CD4-positive, alpha-beta T cell treated with Interleukin-4 for 1 hour (primary cell): ENCODE measurements at regions not wholly inside any gene's neighbourhood (a gene's known extent, or its start where the extent isn't known, plus 50 kb on each side); places are given as distances from the start of the nearest gene placed in this dataset.
"Not testable (repeated sequence)": the region's sequence is repeated elsewhere in the genome, so short reads cannot be mapped to it uniquely, and the experiment has no call there.

Source experiments
- DNase-seq, 2 donors: peaks; one replicate each; pipeline ENCODE4 v3.0.0-alpha.2; 2020 to 2022

DNA sequence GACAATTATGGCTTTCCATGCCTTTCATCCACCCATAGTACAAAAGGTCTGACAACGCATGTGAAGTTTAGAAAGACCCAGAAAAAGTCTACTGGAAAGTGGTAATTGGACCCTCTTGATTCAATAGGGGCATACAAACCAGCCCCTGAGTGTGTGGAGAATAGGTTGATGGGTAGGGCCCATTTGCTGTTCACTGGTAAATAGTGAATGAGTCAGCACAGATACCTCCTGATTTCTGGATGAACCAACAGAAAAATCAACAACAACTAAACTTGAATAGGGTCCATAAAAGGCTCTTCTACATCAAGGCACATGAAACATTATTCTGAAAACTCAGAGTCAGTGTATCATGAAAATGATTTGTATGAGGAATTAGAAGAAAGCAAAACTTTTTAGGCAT lies 235.4 kb upstream of the SLC35B3 start:
- no peak for DNase-seq

DNA sequence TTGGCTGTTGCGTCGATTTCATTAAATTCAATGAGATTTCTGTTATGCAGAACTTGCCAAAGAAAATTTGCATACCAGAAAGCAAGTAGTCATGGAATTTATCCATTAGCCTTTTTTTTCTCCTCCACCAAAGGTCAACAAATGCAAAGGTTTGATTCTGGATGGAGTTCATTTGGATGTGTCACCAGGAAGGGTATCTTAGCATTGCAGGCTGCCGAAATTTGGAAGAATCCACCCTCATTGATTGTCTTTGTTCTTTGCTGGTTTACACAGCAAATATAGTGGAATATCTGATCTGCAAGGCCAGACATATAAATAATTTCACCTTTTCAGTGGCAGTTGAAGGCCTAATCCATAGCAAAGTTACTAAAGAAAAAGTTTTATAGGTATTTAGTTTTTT lies 229.4 kb upstream of the SLC35B3 start:
- no peak for DNase-seq

DNA sequence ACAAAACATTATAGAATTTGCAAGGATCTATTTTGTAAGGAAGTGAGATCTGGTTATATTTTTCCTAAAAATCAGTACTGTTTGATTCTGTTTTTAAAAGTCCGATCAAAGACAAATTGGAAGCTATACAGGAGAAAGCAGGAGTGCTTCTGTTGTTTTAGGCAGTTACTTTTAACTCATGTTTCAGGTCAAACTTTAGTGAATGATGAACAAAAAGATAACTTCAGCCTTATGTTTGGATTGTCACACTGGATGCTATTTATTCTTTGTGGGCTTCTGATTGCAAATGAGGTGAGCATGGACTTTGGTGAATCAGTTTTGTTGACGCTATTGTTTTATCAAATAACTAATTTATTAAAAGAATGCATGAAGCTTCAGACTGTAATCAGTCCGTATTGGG lies 228.7 kb upstream of the SLC35B3 start:
- DNase-seq, result no peak

DNA sequence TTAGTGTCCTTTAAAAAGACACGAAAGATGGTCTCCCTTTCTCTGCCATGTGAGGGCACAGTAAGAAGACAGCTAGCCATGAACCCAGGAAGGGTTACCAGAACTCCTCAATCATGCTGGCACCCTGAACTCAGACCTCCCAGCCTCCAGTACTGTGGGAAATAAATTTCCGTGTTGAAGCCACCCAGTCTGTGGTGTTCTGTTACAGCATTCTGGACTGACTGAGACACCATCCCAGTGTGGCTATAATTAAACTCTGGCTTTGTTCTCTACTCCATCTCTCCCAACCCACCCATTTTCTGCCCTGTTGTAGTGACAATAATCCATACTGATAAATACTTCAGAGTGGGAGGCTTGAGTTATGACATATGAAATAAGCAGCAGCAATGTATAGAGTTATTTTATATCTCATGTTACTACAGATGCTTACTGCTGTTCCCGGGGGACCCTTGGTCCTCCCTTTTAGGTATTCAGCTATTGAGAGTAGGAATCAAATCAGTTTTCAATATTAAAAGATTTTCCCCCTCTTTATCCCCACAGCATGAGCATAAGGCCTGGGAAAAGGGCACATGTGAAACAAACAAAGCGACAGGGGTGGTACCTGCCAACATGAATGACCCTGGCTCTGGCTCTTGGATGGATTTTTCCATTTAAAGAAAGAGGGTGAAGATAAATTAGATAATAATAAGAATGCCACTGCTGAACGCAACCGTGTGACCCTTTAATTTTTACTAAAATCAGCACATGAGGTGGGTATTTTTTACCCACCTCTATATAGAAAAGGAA lies 224.3 kb upstream of the SLC35B3 start:
- no peak for DNase-seq

DNA sequence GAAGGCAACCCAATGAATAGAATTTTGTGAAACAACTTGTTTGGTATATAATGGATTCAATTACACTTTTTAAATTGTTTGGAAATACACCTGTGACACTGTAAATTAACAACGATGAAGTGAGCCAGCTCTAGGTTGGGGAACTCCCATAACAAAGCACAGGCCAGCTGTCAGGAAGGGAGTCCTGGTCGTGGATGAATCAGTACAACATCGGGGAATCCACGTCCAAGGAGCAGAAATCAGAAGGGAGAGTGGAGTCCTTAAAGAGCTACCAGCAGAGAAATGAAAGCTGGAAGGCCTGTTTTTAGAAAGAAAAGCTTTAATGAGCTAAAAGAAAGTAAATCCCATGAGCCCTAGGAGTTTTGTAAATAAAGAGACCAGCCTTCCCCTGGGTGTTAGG lies 223.1 kb upstream of the SLC35B3 start:
- no peak for DNase-seq

DNA sequence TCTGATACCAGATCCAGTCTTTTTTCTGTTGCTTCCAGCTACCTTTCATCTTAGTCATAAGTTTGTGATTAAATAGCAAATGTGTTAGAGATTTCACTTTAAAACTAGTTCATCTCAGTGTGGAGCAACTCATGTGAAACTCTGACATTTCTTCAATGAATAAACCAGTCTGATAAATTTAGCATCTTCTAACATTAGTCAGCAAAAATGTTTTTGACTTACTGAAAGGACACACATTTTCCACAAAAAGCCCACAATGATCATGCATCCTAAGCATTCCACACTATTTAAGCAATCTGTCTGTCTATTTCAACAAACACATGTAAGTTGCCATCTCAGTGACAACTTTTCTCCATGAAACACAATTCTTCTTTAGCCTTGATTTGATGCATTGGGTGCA lies 222.2 kb upstream of the SLC35B3 start:
- DNase-seq, result no peak

DNA sequence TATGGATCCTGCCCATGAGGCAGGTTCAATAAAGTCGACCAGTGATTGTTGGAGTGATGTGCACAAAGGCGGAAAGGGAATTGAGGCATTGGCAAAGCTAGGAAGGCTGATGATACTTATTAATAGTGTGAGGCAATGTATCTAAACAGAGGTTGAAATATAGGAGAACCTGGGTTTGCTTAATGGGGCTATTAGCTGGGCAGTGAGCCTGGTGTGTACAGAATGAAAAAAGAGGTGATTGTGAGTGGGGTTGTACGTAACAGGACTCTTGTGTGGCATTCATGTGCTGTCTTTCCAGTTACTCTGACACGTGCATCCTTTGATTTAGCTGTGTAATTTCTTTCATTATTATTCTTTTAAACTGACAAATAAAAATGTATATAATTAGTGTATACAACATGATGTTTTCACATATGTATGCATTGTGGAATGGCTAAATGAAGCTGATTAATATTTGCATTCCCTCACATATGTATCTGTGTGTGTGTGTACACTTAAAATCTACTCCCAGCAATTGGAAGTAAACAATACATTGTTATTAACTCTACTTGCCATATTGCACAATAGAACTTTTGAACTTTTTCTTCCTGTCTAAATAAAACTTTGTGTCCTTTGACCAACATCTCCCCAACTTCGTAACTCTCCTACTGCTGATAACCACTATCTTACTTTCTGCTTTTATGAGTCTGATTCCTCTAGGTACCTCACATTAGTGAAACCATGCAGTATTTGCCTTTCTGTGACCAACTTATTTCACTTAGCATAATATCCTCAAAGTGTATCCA lies 220.5 kb upstream of the SLC35B3 start:
- DNase-seq, result no peak

DNA sequence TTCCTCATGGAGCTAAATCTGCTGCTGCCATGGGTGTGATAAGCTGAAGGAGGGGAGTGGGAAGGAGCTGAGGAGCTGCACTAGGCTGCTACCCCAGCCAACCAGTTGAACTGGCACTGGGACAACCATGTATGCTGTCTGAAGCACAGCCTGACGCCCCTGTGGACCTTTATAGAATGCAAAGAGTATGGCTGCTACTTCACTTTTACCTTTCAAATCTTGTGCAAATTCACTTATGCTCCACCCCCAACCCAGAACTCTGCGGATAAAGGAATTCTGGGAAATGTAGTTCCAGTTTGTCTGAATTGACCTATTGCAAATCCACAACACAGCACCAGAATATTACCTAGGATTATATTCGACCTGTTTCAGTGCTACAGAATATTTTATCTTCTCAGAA lies 217.4 kb upstream of the SLC35B3 start:
- DNase-seq, result no peak

DNA sequence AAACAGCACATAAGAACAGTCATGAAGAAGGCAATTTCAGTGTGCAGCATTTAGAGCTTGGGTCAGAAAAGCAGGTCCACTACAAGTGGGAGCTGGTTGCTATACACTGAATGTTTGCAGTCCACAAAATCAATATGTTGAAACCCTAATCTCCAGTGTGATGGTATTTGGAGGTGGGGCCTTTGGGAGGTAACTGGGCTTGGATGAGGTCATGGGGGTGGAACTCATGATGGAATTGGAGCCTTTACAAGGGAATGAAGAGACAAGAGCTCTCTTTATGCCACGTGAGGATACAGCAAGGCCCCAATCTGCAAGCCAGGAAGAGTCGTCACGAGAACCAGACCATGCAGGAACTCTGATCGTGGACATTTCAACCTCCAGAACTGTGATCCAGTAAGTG lies 216.7 kb upstream of the SLC35B3 start:
- no peak for DNase-seq

DNA sequence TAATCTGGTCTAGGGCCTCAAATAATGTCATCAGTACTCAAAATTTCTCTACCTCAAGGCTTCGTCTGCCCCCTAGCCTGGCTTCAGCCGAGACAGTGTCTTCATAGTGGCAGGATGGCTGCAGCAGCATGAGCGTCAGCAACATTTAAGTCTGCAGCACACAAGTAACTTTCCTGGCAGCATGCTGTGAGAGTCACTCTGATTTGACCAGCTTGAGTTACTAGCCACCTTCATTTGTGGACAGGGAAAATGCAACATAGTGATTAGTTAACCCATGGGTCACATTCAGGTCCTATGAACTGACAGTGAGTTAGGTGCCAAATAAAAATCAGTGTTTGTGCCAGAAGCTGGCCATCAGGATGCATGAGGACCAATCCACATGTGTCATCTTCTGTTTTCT lies 209.9 kb upstream of the SLC35B3 start:
- no peak for DNase-seq

DNA sequence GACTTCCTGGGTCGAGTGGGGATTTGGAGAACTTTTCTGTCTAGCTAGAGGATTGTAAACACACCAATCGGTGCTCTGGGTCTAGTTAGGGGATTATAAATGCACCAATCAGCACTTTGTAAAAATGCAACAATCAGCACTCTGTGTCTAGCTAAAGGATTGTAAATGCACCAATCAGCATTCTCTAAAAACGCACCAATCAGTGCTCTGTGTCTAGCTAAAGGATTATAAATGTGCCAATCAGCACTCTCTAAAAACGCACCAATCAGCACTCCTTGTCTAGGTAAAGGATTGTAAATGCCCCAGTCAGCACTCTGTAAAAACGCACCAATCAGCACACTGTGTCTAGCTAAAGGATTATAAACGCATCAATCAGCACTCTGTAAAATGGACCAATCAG lies 209.0 kb upstream of the SLC35B3 start:
- no peak for DNase-seq

DNA sequence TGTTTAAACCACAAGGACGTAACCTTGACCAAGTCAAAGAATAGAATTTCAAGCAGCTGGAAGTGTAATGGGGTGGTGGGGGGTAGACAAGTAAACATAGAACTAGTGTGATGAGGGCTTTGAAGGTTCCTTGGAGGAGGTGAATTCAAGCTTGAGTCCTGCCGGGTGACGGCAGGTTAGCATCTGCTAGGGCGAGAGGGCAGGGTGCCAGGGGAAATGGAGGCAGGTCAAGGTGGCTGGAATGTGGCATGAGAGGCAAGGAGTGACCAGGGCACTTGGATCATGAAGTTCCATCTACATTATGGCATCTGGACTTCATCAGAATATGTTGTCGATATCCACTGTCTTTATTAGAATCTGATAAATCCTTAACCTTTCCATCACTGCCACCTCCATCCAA lies 207.5 kb upstream of the SLC35B3 start:
- no peak for DNase-seq

DNA sequence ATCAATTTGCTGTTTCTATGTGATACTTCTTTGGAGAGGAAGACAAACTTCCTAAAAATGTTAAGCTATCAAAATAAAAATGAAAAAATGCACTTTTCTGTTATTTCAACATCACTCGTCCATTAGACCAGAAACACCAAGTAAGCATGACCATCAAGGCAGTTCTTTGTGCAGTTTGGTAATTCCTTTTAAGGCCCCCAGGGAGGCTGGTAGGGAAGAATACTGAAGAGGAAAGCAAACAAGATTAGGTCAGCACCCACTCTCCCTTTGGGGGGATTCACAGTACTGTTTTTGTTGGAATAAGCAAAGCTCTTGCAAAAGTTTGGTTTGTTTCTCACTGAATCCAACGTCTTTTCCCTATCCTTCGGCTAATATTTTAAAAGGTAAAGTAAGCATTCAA lies 206.8 kb upstream of the SLC35B3 start:
- DNase-seq, result no peak

DNA sequence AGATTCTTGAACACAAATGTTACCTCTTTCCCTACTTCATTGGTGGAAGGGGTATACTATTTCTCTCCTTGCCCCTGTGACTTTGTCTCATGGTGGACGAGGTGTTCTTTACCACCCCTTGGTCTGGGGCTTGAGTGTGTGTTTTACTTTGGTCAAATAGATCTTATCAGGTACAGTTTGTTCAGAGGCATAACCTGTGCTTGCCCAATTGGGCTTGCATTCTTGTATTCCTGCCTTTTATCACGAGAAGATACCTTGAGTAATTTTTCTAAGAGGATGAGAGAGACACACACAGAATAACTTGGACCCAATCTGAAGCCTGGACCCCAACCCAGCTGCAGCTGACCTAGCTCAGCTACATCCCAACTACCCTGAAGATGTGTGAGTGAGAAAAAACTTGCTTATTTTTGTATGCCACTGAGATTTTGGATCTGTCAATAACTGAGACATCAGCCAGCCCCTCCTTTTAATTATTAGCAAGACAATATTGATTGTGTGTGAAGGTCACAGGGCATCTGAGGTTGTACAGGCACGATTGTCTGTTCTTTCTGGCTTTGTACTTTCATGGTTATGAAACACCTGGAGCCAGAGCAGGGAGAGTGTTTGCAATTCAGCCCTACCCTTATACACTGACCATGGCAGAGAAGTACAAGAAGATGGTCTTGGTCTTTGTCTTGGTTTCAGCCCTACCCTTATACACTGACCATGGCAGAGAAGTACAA lies 204.7 kb upstream of the SLC35B3 start:
- DNase-seq, result no peak

DNA sequence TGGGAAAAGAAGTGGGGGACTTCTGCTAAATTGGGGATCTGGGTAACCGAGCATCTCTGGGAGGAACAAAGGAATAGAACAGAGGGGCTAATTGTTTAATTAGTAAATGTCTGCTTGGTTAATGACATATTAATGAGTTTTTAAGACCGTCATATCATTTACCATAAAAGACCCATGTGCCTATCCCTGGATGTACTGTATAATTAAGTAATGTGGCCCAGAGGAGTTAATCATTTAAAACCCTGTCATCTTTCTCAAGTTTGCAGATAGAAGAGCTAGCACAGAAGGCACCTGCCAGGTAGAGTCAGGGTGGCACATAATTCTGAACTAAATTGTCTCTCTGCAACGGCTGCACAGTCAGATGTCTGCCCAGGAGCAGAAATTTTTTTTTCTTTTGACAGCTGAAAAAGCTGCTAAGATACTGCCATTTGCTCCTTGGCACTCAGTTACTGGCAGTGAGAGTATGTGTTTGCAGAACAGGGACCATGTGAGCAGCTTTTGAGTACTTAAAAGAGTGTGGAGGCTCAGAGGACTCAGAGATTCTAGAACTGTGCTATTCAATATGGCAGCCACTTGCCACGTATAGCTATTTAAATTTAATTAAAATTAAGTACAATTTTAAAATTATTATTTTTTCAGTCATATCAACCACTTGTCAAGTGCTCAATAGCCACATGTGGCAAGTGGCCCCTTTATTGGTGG lies 202.7 kb upstream of the SLC35B3 start:
- no peak for DNase-seq

DNA sequence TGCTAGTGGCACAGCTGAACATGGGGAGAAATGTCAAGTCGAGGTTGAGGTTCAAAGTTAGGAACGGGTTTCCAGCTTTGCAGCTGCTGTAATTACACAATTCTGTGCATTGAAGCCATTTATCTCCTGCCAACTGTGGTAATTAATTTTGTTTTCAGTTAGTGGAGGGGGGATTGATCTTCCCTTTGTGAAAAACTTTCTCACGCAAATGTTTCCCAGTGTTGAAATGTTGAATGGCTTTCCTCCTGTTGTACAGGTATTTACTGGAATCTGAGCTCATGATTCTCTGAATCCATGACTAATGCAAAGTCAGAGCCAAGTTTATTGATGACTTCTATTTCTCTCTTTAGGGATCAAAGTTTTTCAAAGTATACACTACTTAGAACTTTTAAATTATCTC lies 198.4 kb upstream of the SLC35B3 start:
- no peak for DNase-seq

DNA sequence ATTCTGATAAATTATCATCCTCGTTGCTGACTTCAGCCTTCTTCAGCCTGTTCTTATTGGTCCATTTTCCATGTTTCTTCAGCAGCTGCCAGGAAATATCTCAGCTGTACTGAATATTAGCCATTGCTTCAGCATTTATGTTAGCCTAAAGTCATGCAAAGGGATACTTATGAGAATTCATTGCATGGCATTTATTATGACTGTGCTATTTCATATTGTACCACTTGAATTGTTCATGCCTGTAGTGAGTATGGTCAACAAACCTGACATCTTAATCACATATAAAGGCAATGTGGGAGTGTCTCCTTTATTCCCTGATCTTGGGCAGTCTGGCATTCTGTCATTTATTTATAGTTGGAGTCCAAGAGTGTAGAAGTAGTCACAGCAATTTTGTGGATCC lies 193.4 kb upstream of the SLC35B3 start:
- DNase-seq, result no peak

DNA sequence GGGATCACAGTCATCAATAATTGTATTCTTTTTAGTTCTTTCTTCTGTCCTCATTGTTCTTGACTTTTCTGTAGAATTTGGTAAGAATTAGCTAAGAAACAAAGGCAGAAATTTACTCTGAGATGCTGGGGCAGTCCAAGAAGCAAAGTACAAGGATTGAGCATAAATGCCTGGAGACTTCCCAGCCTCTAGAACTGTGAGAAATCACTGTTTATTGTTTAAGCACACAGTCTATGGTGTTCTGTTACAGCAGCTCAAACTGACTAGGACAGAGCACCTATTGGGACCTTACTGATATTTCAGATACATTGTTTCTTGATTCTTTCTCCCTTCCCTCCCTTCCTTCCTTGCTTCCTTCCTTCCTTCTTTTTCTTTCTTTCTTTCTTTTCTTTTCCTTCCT lies 192.7 kb upstream of the SLC35B3 start:
- DNase-seq, result no peak

DNA sequence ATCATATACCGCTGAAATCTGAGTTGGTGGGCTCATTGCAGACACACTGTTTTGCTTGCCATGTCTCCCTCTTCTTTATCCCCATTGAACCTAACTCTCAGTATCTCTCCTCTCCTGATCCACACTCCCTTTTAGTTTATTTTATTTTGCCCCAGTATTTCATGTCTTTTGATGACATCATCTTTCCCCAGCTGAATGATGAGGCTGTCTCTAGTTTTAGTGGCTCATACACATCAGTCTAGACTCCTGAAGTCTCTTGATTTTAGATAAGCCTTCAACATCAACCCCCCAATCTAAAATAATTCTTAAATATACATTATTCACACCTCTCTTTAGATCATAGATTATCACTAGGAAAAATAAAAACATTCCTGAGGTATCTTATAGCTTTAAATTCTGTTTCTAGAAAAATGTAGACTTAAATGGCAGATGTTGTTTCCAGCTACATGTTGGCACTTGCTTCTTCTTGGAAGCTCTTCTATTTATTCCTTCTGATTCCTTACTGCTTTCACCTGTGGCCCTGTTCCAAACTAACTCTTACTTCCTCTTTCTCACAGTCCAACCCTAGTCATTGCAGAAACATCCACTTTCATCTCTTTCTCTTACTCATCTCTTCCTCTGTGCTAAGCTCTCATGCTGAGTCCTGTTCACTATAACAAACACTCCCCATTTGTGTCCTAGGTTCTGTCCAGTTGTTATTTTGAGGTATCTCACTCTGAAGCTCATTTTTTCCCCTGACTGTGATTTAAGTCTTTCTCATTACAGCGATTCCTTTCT lies 191.9 kb upstream of the SLC35B3 start:
- DNase-seq, result no peak

DNA sequence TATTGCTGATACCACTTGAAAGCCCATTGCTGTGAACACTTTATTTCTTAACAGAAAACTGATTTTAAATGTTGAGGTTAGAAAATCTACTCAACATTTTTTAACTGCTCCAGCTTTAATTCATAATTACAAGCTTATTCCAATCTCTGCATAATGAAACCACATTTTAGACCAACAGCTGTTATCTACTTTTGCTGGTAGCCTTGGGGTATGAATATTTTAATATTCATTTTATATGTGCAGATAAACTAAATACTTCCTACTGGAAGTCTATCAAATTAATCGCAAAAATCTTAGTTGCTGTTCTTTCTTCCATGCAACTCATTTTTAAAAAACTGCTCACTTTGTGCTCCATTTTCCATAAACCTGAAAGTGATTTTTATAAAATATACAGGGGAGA lies 189.3 kb upstream of the SLC35B3 start:
- no peak for DNase-seq

DNA sequence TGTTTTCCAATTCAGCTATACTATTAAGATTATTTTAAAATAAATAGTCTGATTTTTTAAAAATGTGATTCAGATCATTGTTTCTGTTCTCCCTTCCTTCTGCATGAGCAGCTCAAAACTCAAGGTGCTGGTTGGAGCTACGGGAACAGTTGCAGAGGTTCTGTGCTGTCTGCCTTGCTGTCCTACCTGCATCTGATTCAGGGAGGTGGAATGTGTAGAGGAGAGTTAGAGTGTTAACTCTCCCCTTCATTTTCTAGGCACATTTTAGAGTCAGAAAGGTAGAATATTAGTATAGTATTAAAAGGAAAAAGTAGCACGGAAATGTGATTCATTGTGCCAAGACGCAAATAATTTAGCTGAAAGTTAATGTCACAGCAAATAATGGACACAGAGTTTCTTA lies 188.1 kb upstream of the SLC35B3 start:
- DNase-seq, result no peak

DNA sequence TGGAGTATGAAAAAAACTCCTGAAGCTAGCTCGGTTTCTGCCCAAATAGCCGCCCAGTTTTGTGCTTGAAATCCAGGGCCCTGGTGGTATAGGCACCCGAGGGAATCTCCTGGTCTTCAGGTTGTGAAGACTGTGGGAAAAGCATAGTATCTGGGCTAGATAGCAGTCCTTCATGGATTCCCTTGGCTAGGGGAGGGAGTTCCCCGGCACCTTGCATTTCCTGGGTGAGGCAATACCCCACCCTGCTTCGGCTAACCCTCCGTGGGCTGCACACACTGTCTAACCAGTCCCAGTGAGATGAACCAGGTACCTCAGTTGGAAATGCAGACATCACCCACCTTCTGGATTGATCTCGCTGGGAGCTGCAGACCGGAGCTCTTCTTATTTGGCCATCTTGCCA lies 184.5 kb upstream of the SLC35B3 start:
- DNase-seq, result no peak

DNA sequence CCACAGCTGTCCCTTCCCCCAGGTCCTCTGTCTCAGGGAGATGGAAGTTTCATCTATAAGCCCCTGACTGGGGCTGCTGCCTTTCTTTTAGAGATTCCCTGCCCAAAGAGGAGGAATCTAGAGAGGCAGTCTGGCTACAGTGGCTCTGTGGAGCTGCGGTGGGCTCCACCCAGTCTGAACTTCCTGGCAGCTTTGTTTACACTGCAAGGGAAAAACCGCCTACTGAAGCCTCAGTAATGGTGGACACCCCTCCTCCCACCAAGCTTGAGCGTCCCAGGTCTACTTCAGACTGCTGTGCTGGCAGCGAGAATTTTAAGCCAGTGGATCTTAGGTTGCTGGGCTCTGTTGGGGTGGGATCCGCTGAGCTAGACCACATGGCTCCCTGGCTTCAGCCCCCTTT lies 184.1 kb upstream of the SLC35B3 start:
- not testable (repeated sequence) for DNase-seq
